ENCODE measurements at regions not wholly inside any gene's neighbourhood (a gene's known extent, or its start where the extent isn't known, plus 50 kb on each side); places are given as distances from the start of the nearest gene placed in this dataset.

- DNase-seq (ENCODE audit: low read depth), result no peak
- TF ChIP-seq CTCF (IDR thresholded peaks at IDR 0.05; ENCODE audit: insufficient read depth, low read length, poor library complexity, severe bottlenecking), result no peak
- no peaks in the 10 kb centered on the region for H3K36me3 ChIP-seq (ENCODE audit: control insufficient read depth, insufficient read depth, low read length)
- H3K4me3 ChIP-seq (ENCODE audit: low read depth, low read length), result no peak overlapping the region
- H3K27me3 ChIP-seq (ENCODE audit: control insufficient read depth, insufficient read depth, low read length), result no peaks in the 10 kb centered on the region
Measured at GRCh38 chr18:47735041-47735702, 195.3 kb downstream of the SMAD2 start.

GRCh38 chr18:47731276-47731675 is 199.2 kb downstream of the SMAD2 start:
- Histone ChIP-seq H3K4me3 (ENCODE audit: low read depth, low read length) (no peak overlapping the region), H3K36me3 (ENCODE audit: control insufficient read depth, insufficient read depth, low read length) (no peaks in the 10 kb centered on the region), H3K27me3 (ENCODE audit: control insufficient read depth, insufficient read depth, low read length) (peaks cover 2% of the 10 kb centered on the region)
- no peak for DNase-seq (ENCODE audit: low read depth)
- no peak for TF ChIP-seq CTCF (IDR thresholded peaks at IDR 0.05; ENCODE audit: insufficient read depth, low read length, poor library complexity, severe bottlenecking)

- peaks cover 2% of the 10 kb centered on the region for H3K27me3 ChIP-seq (ENCODE audit: control insufficient read depth, insufficient read depth, low read length)
- H3K36me3 ChIP-seq (ENCODE audit: control insufficient read depth, insufficient read depth, low read length), result no peaks in the 10 kb centered on the region
- no peak for DNase-seq (ENCODE audit: low read depth)
- no peak overlapping the region for H3K4me3 ChIP-seq (ENCODE audit: low read depth, low read length)
- TF ChIP-seq CTCF (IDR thresholded peaks at IDR 0.05; ENCODE audit: insufficient read depth, low read length, poor library complexity, severe bottlenecking), result no peak
Measured at GRCh38 chr18:47730795-47731194, 199.7 kb downstream of the SMAD2 start.

- peaks cover 2% of the 10 kb centered on the region for H3K27me3 ChIP-seq (ENCODE audit: control insufficient read depth, insufficient read depth, low read length)
- no peak overlapping the region for H3K4me3 ChIP-seq (ENCODE audit: low read depth, low read length)
- H3K36me3 ChIP-seq (ENCODE audit: control insufficient read depth, insufficient read depth, low read length), result no peaks in the 10 kb centered on the region
- TF ChIP-seq CTCF (IDR thresholded peaks at IDR 0.05; ENCODE audit: insufficient read depth, low read length, poor library complexity, severe bottlenecking), result no peak
- DNase-seq (ENCODE audit: low read depth), result no peak
Measured at GRCh38 chr18:47729356-47729755, 201.1 kb downstream of the SMAD2 start.

GRCh38 chr18:47728921-47729320 is 201.5 kb downstream of the SMAD2 start:
- Histone ChIP-seq H3K4me3 (ENCODE audit: low read depth, low read length) (no peak overlapping the region), H3K36me3 (ENCODE audit: control insufficient read depth, insufficient read depth, low read length) (no peaks in the 10 kb centered on the region), H3K27me3 (ENCODE audit: control insufficient read depth, insufficient read depth, low read length) (peaks cover 2% of the 10 kb centered on the region)
- no peak for TF ChIP-seq CTCF (IDR thresholded peaks at IDR 0.05; ENCODE audit: insufficient read depth, low read length, poor library complexity, severe bottlenecking)
- no peak for DNase-seq (ENCODE audit: low read depth)

GRCh38 chr18:47727409-47727808 is 203.1 kb downstream of the SMAD2 start:
- Histone ChIP-seq H3K27me3 (ENCODE audit: control insufficient read depth, insufficient read depth, low read length) (peaks cover 2% of the 10 kb centered on the region), H3K4me3 (ENCODE audit: low read depth, low read length) (no peak overlapping the region), H3K36me3 (ENCODE audit: control insufficient read depth, insufficient read depth, low read length) (no peaks in the 10 kb centered on the region)
- TF ChIP-seq CTCF (IDR thresholded peaks at IDR 0.05; ENCODE audit: insufficient read depth, low read length, poor library complexity, severe bottlenecking), result no peak
- DNase-seq (ENCODE audit: low read depth), result no peak

All from kidney epithelial cell (primary cell).